ENCODE measurements at regions not wholly inside any gene's neighbourhood (a gene's known extent, or its start where the extent isn't known, plus 50 kb on each side); places are given as distances from the start of the nearest gene placed in this dataset.

DNA sequence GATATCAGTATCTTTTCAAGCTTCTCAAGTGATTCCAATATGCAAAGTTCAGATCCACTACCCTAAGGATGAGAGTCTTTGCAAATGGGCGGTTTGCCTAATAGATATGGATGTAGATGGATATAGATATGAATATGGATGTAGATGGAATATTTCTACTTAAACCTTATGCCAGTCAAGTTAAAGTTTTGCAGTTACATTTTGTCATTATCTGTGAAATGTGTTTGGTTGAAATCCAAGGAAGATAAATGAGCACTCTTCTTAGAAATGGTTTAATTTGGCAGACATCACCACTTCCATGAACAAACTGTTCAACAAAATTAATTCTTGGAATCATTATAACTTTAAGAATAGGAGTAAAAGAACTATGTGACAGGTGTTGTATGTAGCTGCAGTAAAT, 1066.6 kb downstream of the PCDH18 start:
- no peak for ATAC-seq
- no peak for TF ChIP-seq ZNF70 (CRISPR knock-in tag; IDR thresholded peaks at IDR 0.05)
- no peak for TF ChIP-seq ZNF565 (CRISPR knock-in tag; conservative IDR thresholded peaks at IDR 0.05; ENCODE audit: low read depth)
- TF ChIP-seq ZFP30 (CRISPR knock-in tag; IDR thresholded peaks at IDR 0.05): no peak
- TF ChIP-seq, protein P1, sequence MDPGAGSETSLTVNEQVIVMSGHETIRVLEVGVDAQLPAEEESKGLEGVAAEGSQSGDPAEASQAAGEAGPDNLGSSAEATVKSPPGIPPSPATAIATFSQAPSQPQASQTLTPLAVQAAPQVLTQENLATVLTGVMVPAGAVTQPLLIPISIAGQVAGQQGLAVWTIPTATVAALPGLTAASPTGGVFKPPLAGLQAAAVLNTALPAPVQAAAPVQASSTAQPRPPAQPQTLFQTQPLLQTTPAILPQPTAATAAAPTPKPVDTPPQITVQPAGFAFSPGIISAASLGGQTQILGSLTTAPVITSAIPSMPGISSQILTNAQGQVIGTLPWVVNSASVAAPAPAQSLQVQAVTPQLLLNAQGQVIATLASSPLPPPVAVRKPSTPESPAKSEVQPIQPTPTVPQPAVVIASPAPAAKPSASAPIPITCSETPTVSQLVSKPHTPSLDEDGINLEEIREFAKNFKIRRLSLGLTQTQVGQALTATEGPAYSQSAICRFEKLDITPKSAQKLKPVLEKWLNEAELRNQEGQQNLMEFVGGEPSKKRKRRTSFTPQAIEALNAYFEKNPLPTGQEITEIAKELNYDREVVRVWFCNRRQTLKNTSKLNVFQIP (CRISPR knock-in tag; IDR thresholded peaks at IDR 0.05; ENCODE audit: borderline replicate concordance, low read depth): no peak
- TF ChIP-seq SNAI2 (CRISPR knock-in tag; IDR thresholded peaks at IDR 0.05): no peak
- TF ChIP-seq, protein P2, sequence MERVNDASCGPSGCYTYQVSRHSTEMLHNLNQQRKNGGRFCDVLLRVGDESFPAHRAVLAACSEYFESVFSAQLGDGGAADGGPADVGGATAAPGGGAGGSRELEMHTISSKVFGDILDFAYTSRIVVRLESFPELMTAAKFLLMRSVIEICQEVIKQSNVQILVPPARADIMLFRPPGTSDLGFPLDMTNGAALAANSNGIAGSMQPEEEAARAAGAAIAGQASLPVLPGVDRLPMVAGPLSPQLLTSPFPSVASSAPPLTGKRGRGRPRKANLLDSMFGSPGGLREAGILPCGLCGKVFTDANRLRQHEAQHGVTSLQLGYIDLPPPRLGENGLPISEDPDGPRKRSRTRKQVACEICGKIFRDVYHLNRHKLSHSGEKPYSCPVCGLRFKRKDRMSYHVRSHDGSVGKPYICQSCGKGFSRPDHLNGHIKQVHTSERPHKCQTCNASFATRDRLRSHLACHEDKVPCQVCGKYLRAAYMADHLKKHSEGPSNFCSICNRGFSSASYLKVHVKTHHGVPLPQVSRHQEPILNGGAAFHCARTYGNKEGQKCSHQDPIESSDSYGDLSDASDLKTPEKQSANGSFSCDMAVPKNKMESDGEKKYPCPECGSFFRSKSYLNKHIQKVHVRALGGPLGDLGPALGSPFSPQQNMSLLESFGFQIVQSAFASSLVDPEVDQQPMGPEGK (CRISPR knock-in tag; IDR thresholded peaks at IDR 0.05; ENCODE audit: borderline replicate concordance): no peak
- TF ChIP-seq ISL1 (CRISPR knock-in tag; IDR thresholded peaks at IDR 0.05): no peak
- no peak for TF ChIP-seq ZNF8 (CRISPR knock-in tag; IDR thresholded peaks at IDR 0.05)
- TF ChIP-seq RARB (CRISPR knock-in tag; IDR thresholded peaks at IDR 0.05): no peak
- no peak for TF ChIP-seq OSR1 (CRISPR knock-in tag; IDR thresholded peaks at IDR 0.05)
- TF ChIP-seq, protein P3, sequence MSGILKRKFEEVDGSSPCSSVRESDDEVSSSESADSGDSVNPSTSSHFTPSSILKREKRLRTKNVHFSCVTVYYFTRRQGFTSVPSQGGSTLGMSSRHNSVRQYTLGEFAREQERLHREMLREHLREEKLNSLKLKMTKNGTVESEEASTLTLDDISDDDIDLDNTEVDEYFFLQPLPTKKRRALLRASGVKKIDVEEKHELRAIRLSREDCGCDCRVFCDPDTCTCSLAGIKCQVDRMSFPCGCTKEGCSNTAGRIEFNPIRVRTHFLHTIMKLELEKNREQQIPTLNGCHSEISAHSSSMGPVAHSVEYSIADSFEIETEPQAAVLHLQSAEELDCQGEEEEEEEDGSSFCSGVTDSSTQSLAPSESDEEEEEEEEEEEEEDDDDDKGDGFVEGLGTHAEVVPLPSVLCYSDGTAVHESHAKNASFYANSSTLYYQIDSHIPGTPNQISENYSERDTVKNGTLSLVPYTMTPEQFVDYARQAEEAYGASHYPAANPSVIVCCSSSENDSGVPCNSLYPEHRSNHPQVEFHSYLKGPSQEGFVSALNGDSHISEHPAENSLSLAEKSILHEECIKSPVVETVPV (CRISPR knock-in tag; IDR thresholded peaks at IDR 0.05): no peak

DNA sequence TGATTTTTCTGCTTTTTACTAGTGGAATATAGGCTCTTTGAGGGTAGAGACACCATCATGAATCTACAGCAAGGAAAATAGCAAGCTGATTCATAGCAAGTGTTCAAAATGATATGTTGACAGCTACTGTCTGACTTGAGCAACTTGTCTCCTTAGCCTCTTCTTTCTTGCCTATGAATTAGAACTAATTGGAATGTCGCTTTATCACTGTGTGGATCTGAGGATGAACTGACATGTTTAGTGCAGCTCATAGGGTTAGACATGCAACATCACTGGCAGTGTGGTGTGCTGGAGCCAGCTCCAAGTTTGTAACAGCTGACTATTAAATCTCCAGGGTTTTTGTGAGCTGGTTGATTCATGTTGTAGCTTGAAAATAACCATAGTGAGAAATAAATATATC, 1068.4 kb downstream of the PCDH18 start:
- ATAC-seq: no peak

DNA sequence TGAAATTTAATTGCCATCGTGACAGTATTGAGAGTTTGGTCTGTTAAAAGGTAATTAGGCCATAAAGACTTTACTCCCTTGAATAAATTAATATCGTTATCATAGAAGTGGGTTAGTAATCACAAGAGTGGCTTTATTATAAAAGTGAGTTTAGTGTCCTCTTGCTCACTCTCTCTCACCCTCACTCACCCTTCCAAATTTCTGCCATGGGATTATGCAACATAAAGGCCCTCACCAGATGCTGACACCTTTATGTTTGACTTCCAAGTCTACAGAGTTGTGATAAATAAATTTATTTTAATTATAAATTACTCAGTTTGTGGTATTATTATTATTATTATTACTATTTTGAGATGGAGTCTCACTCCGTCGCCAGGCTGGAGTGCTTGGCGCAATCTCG, 1070.8 kb downstream of the PCDH18 start:
- no peak for ATAC-seq
- TF ChIP-seq GLIS3 (CRISPR knock-in tag; IDR thresholded peaks at IDR 0.05) (no peak), ISL1 (CRISPR knock-in tag; IDR thresholded peaks at IDR 0.05) (no peak), ZNF565 (CRISPR knock-in tag; conservative IDR thresholded peaks at IDR 0.05; ENCODE audit: low read depth) (no peak), ZNF8 (CRISPR knock-in tag; IDR thresholded peaks at IDR 0.05) (no peak), TCF4 (CRISPR knock-in tag; IDR thresholded peaks at IDR 0.05; ENCODE audit: borderline replicate concordance) (no peak), ZFP3 (CRISPR knock-in tag; IDR thresholded peaks at IDR 0.05) (no peak), ZFP30 (CRISPR knock-in tag; IDR thresholded peaks at IDR 0.05) (no peak)
- TF ChIP-seq, protein P4, sequence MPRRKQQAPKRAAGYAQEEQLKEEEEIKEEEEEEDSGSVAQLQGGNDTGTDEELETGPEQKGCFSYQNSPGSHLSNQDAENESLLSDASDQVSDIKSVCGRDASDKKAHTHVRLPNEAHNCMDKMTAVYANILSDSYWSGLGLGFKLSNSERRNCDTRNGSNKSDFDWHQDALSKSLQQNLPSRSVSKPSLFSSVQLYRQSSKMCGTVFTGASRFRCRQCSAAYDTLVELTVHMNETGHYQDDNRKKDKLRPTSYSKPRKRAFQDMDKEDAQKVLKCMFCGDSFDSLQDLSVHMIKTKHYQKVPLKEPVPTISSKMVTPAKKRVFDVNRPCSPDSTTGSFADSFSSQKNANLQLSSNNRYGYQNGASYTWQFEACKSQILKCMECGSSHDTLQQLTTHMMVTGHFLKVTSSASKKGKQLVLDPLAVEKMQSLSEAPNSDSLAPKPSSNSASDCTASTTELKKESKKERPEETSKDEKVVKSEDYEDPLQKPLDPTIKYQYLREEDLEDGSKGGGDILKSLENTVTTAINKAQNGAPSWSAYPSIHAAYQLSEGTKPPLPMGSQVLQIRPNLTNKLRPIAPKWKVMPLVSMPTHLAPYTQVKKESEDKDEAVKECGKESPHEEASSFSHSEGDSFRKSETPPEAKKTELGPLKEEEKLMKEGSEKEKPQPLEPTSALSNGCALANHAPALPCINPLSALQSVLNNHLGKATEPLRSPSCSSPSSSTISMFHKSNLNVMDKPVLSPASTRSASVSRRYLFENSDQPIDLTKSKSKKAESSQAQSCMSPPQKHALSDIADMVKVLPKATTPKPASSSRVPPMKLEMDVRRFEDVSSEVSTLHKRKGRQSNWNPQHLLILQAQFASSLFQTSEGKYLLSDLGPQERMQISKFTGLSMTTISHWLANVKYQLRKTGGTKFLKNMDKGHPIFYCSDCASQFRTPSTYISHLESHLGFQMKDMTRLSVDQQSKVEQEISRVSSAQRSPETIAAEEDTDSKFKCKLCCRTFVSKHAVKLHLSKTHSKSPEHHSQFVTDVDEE (CRISPR knock-in tag; IDR thresholded peaks at IDR 0.05): no peak
- TF ChIP-seq, protein P3 (CRISPR knock-in tag; IDR thresholded peaks at IDR 0.05): no peak
- TF ChIP-seq, protein P1 (CRISPR knock-in tag; IDR thresholded peaks at IDR 0.05; ENCODE audit: borderline replicate concordance, low read depth): no peak
- TF ChIP-seq, protein P5, sequence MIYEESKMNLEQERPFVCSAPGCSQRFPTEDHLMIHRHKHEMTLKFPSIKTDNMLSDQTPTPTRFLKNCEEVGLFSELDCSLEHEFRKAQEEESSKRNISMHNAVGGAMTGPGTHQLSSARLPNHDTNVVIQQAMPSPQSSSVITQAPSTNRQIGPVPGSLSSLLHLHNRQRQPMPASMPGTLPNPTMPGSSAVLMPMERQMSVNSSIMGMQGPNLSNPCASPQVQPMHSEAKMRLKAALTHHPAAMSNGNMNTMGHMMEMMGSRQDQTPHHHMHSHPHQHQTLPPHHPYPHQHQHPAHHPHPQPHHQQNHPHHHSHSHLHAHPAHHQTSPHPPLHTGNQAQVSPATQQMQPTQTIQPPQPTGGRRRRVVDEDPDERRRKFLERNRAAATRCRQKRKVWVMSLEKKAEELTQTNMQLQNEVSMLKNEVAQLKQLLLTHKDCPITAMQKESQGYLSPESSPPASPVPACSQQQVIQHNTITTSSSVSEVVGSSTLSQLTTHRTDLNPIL (CRISPR knock-in tag; IDR thresholded peaks at IDR 0.05; ENCODE audit: low read depth): no peak

More for the DNA sequence above, 1068.4 kb downstream of the PCDH18 start:
- TF ChIP-seq, protein P2 (CRISPR knock-in tag; IDR thresholded peaks at IDR 0.05; ENCODE audit: borderline replicate concordance): no peak
- TF ChIP-seq TOX (CRISPR knock-in tag; IDR thresholded peaks at IDR 0.05; ENCODE audit: borderline replicate concordance) (no peak), ZC3H10 (CRISPR knock-in tag; IDR thresholded peaks at IDR 0.05) (no peak), CSDC2 (CRISPR knock-in tag; IDR thresholded peaks at IDR 0.05) (no peak), SNAI2 (CRISPR knock-in tag; IDR thresholded peaks at IDR 0.05) (no peak), ZNF565 (CRISPR knock-in tag; conservative IDR thresholded peaks at IDR 0.05; ENCODE audit: low read depth) (no peak), ARNTL (CRISPR knock-in tag; IDR thresholded peaks at IDR 0.05; ENCODE audit: borderline replicate concordance, low read depth) (no peak), RARB (CRISPR knock-in tag; IDR thresholded peaks at IDR 0.05) (no peak), ESRRG (CRISPR knock-in tag; IDR thresholded peaks at IDR 0.05) (no peak), BACH2 (CRISPR knock-in tag; IDR thresholded peaks at IDR 0.05; ENCODE audit: borderline replicate concordance) (no peak)
- TF ChIP-seq, protein P5 (CRISPR knock-in tag; IDR thresholded peaks at IDR 0.05; ENCODE audit: low read depth): no peak

Measured in SK-N-SH treated with all-trans-retinoic acid at 6 μM for 48 hours (cell line).